ENCODE measurements at regions not wholly inside any gene's neighbourhood (a gene's known extent, or its start where the extent isn't known, plus 50 kb on each side); places are given as distances from the start of the nearest gene placed in this dataset.

GRCh38 chr19:5392486-5392885 is 51.9 kb upstream of the PTPRS start:
- POLR2A ChIA-PET, result no interaction called here
- no peak for DNase-seq (ENCODE audit: extremely low spot score)
- TF ChIP-seq SUZ12 (IDR thresholded peaks at IDR 0.05), result no peak
- TF ChIP-seq FOXM1 (IDR thresholded peaks at IDR 0.05; ENCODE audit: borderline replicate concordance), result no peak
- no peak for TF ChIP-seq TARDBP (IDR thresholded peaks at IDR 0.05)
- CTCF ChIA-PET, result no interaction called here

GRCh38 chr19:5393088-5393487 is 52.5 kb upstream of the PTPRS start:
- POLR2A ChIA-PET, result no interaction called here
- CTCF ChIA-PET, result no interaction called here
- DNase-seq (ENCODE audit: extremely low spot score), result no peak
- no peak for TF ChIP-seq CTBP1 (IDR thresholded peaks at IDR 0.05; ENCODE audit: borderline replicate concordance)
- TF ChIP-seq ARNT (IDR thresholded peaks at IDR 0.05), result no peak
- no peak for TF ChIP-seq FOXK2 (IDR thresholded peaks at IDR 0.05)
- no peak for TF ChIP-seq FOXM1 (IDR thresholded peaks at IDR 0.05; ENCODE audit: borderline replicate concordance)
- TF ChIP-seq ELF4 (IDR thresholded peaks at IDR 0.05), result no peak
- no peak for TF ChIP-seq SUZ12 (IDR thresholded peaks at IDR 0.05)
- no peak for TF ChIP-seq ZNF384 (IDR thresholded peaks at IDR 0.05)
- TF ChIP-seq TARDBP (IDR thresholded peaks at IDR 0.05), result no peak
- TF ChIP-seq PKNOX1 (IDR thresholded peaks at IDR 0.05), result no peak
- TF ChIP-seq BHLHE40 (IDR thresholded peaks at IDR 0.05; ENCODE audit: borderline replicate concordance), result no peak
- no peak for TF ChIP-seq FOXA1 (IDR thresholded peaks at IDR 0.05)
- TF ChIP-seq L3MBTL2 (conservative IDR thresholded peaks at IDR 0.05), result no peak

GRCh38 chr19:5394551-5395505 is 54.2 kb upstream of the PTPRS start:
- no peak for DNase-seq (ENCODE audit: extremely low spot score)
- ChIA-PET POLR2A (no interaction called here), CTCF (interaction anchor here (0.7 kb wide), 1 partner anchor 129 kb away, joined by 3 read pairs; no protein-coding TSS in a partner anchor)
- TF ChIP-seq FOXM1 (IDR thresholded peaks at IDR 0.05; ENCODE audit: borderline replicate concordance) (no peak), NFRKB (IDR thresholded peaks at IDR 0.05) (no peak), FOXA1 (IDR thresholded peaks at IDR 0.05) (no peak), ZNF384 (IDR thresholded peaks at IDR 0.05) (no peak), TARDBP (IDR thresholded peaks at IDR 0.05) (no peak), L3MBTL2 (conservative IDR thresholded peaks at IDR 0.05) (no peak), HDGF (IDR thresholded peaks at IDR 0.05; ENCODE audit: borderline replicate concordance) (no peak), FOXK2 (IDR thresholded peaks at IDR 0.05) (no peak), CTBP1 (IDR thresholded peaks at IDR 0.05; ENCODE audit: borderline replicate concordance) (no peak), PKNOX1 (IDR thresholded peaks at IDR 0.05) (no peak), LEF1 (IDR thresholded peaks at IDR 0.05; ENCODE audit: borderline replicate concordance) (no peak), BHLHE40 (IDR thresholded peaks at IDR 0.05; ENCODE audit: borderline replicate concordance) (no peak), SP1 (IDR thresholded peaks at IDR 0.05) (no peak), ARNT (IDR thresholded peaks at IDR 0.05) (no peak)

GRCh38 chr19:5395556-5395955 is 54.9 kb upstream of the PTPRS start:
- ChIA-PET CTCF (interaction anchor here (0.7 kb wide), 1 partner anchor 129 kb away, joined by 3 read pairs; no protein-coding TSS in a partner anchor), POLR2A (no interaction called here)

GRCh38 chr19:5396096-5396939 is 55.7 kb upstream of the PTPRS start:
- TF ChIP-seq SP1 (IDR thresholded peaks at IDR 0.05) (no peak), ARNT (IDR thresholded peaks at IDR 0.05) (no peak), ELF4 (IDR thresholded peaks at IDR 0.05) (no peak), SUZ12 (IDR thresholded peaks at IDR 0.05) (no peak), BHLHE40 (IDR thresholded peaks at IDR 0.05; ENCODE audit: borderline replicate concordance) (no peak), NFRKB (IDR thresholded peaks at IDR 0.05) (no peak), LEF1 (IDR thresholded peaks at IDR 0.05; ENCODE audit: borderline replicate concordance) (no peak), PKNOX1 (IDR thresholded peaks at IDR 0.05) (no peak), FOXK2 (IDR thresholded peaks at IDR 0.05) (no peak), L3MBTL2 (conservative IDR thresholded peaks at IDR 0.05) (no peak), ZNF384 (IDR thresholded peaks at IDR 0.05) (no peak), FOXA1 (IDR thresholded peaks at IDR 0.05) (no peak), TARDBP (IDR thresholded peaks at IDR 0.05) (no peak), HDGF (IDR thresholded peaks at IDR 0.05; ENCODE audit: borderline replicate concordance) (no peak), FOXM1 (IDR thresholded peaks at IDR 0.05; ENCODE audit: borderline replicate concordance) (no peak), CTBP1 (IDR thresholded peaks at IDR 0.05; ENCODE audit: borderline replicate concordance) (no peak)
- ChIA-PET POLR2A (no interaction called here), CTCF (no interaction called here)
- DNase-seq (ENCODE audit: extremely low spot score), result no peak

More at GRCh38 chr19:5395556-5395955, 54.9 kb upstream of the PTPRS start:
- TF ChIP-seq L3MBTL2 (conservative IDR thresholded peaks at IDR 0.05) (no peak), FOXK2 (IDR thresholded peaks at IDR 0.05) (no peak), ZNF384 (IDR thresholded peaks at IDR 0.05) (no peak), BHLHE40 (IDR thresholded peaks at IDR 0.05; ENCODE audit: borderline replicate concordance) (no peak), FOXA1 (IDR thresholded peaks at IDR 0.05) (no peak), HDGF (IDR thresholded peaks at IDR 0.05; ENCODE audit: borderline replicate concordance) (no peak), PKNOX1 (IDR thresholded peaks at IDR 0.05) (no peak), NFRKB (IDR thresholded peaks at IDR 0.05) (no peak), SUZ12 (IDR thresholded peaks at IDR 0.05) (no peak), SP1 (IDR thresholded peaks at IDR 0.05) (no peak), FOXM1 (IDR thresholded peaks at IDR 0.05; ENCODE audit: borderline replicate concordance) (no peak), ELF4 (IDR thresholded peaks at IDR 0.05) (no peak)
- no peak for DNase-seq (ENCODE audit: extremely low spot score)

All from HEK293T (cell line).